HK-2 (cell line): ENCODE measurements at regions not wholly inside any gene's neighbourhood (a gene's known extent, or its start where the extent isn't known, plus 50 kb on each side); places are given as distances from the start of the nearest gene placed in this dataset.

Experiments used
- DNase-seq: peaks from one replicate; pipeline ENCODE4 v3.0.0-alpha.2; 2018; ENCODE audit not compliant: unreplicated experiment

GRCh38 chr2:217273851-217274250 lies 414.0 kb upstream of the TNP1 start:
- DNase-seq, result no peak

- no peak for DNase-seq
Observed at GRCh38 chr2:217273162-217273561, 413.3 kb upstream of the TNP1 start.

- DNase-seq, result no peak
Observed at GRCh38 chr2:217271813-217272212, 411.9 kb upstream of the TNP1 start.

- no peak for DNase-seq
Observed at GRCh38 chr2:217270485-217271121, 410.7 kb upstream of the TNP1 start.

- no peak for DNase-seq
Observed at GRCh38 chr2:217269701-217270484, 410.0 kb upstream of the TNP1 start.

GRCh38 chr2:217268978-217269377 lies 409.1 kb upstream of the TNP1 start:
- DNase-seq, result no peak

- no peak for DNase-seq
Observed at GRCh38 chr2:217267758-217268157, 407.9 kb upstream of the TNP1 start.

- no peak for DNase-seq
Observed at GRCh38 chr2:217263756-217264155, 403.9 kb upstream of the TNP1 start.

- DNase-seq, result no peak
Observed at GRCh38 chr2:217262911-217263310, 403.0 kb upstream of the TNP1 start.

GRCh38 chr2:217261452-217261851 lies 401.6 kb upstream of the TNP1 start:
- peak; percentile 48 for DNase-seq

GRCh38 chr2:217260441-217261115 lies 400.7 kb upstream of the TNP1 start:
- no peak for DNase-seq

- no peak for DNase-seq
Observed at GRCh38 chr2:217258170-217258569, 398.3 kb upstream of the TNP1 start.

- peak; percentile 21 for DNase-seq
Observed at GRCh38 chr2:217256251-217256650, 396.4 kb upstream of the TNP1 start.

- no peak for DNase-seq
Observed at GRCh38 chr2:217254111-217254510, 394.2 kb upstream of the TNP1 start.

GRCh38 chr2:217252181-217252580 lies 392.3 kb upstream of the TNP1 start:
- no peak for DNase-seq

GRCh38 chr2:217250013-217250524 lies 390.2 kb upstream of the TNP1 start:
- DNase-seq, result no peak

GRCh38 chr2:217249121-217250012 lies 389.5 kb upstream of the TNP1 start:
- DNase-seq, result no peak

GRCh38 chr2:217248312-217248935 lies 388.6 kb upstream of the TNP1 start:
- no peak for DNase-seq

- no peak for DNase-seq
Observed at GRCh38 chr2:217247476-217247875, 387.6 kb upstream of the TNP1 start.

GRCh38 chr2:217246108-217246507 lies 386.2 kb upstream of the TNP1 start:
- no peak for DNase-seq

GRCh38 chr2:217244815-217245214 lies 385.0 kb upstream of the TNP1 start:
- DNase-seq, result no peak
